H1 (cell line): ENCODE measurements at regions not wholly inside any gene's neighbourhood (a gene's known extent, or its start where the extent isn't known, plus 50 kb on each side); places are given as distances from the start of the nearest gene placed in this dataset.

Experiments
- CTCF ChIA-PET: fragments of 300-600 bp; sonication (Branson Sonifier 250); formaldehyde crosslinking; loops from one replicate; lab custom pipeline; 2021; ENCODE audit not compliant: partially characterized antibody; lab: Charles Lee
- POLR2A ChIA-PET: fragments of 300-600 bp; sonication (Branson Sonifier 250); formaldehyde crosslinking; loops from one replicate; lab custom pipeline; 2021; ENCODE audit warnings: inconsistent platforms; ENCODE audit not compliant: partially characterized antibody; lab: Charles Lee
- DNase-seq, 2 experiments: peaks; one replicate each; pipeline versions ENCODE4 v3.0.0 to v3.0.0-alpha.2; 2010 to 2022; ENCODE audit warnings: low spot score in 2 of 2, low read depth in 1 of 2, mixed read lengths in 1 of 2
- FAIRE-seq: peaks from 2 replicates; lab custom pipeline; 2011; peaks lifted over from hg19 to GRCh38; lab: Jason Lieb, UNC
- H2AFZ ChIP-seq: 2 replicates; pipeline ENCODE4 v1.8.1; 2012; ENCODE audit warnings: low read length, inconsistent platforms
- H2AK5ac ChIP-seq: 2 replicates; pipeline ENCODE4 v1.6.1; 2013; ENCODE audit warnings: low read depth, low read length
- H2BK120ac ChIP-seq: replicated peaks from 2 replicates; pipeline ENCODE3; 2013; ENCODE audit warnings: low read depth, low read length, inconsistent platforms
- H2BK12ac ChIP-seq: 2 replicates; pipeline ENCODE4 v1.6.1; 2013; ENCODE audit warnings: low read depth, low read length
- H2BK15ac ChIP-seq: 2 replicates; pipeline ENCODE4 v1.6.1; 2013; ENCODE audit warnings: low read length
- H2BK20ac ChIP-seq: 2 replicates; pipeline ENCODE4 v1.6.1; 2013; ENCODE audit warnings: low read length
- H2BK5ac ChIP-seq: 2 replicates; pipeline ENCODE4 v1.6.1; 2013; ENCODE audit warnings: low read depth, low read length
- H3K14ac ChIP-seq: 2 replicates; pipeline ENCODE4 v1.6.1; 2013; ENCODE audit warnings: inconsistent platforms; ENCODE audit not compliant: insufficient read length
- H3K18ac ChIP-seq: 2 replicates; pipeline ENCODE4 v1.6.1; 2013; ENCODE audit warnings: low read length; ENCODE audit errors: extremely low read depth
- H3K23ac ChIP-seq: 2 replicates; pipeline ENCODE4 v1.6.1; 2013; ENCODE audit warnings: inconsistent platforms; ENCODE audit not compliant: insufficient read length
- H3K23me2 ChIP-seq: 2 replicates; pipeline ENCODE4 v1.6.1; 2013; ENCODE audit warnings: low read depth, low read length
- H3K27ac ChIP-seq: 2 replicates; pipeline ENCODE4 v1.6.1; 2011; ENCODE audit warnings: low read depth, low read length, inconsistent platforms
- H3K27me3 ChIP-seq, 4 experiments: replicated peaks in 1 of 4; 1 replicate in 1 of 4; 2 replicates in 3 of 4; pipeline versions ENCODE4 v1.6.1 to v1.8.1; 2011 to 2013; ENCODE audit warnings: low read length in 3 of 4, mild to moderate bottlenecking in 3 of 4, inconsistent platforms in 2 of 4, mixed read lengths in 2 of 4, moderate library complexity in 1 of 4; ENCODE audit not compliant: control insufficient read depth in 3 of 4, insufficient read depth in 3 of 4; ENCODE audit errors: extremely low read depth in 1 of 4
- H3K36me3 ChIP-seq, 4 experiments: 2 replicates each; pipeline versions ENCODE4 v1.6.1 to v1.8.1; 2011 to 2013; ENCODE audit warnings: mild to moderate bottlenecking in 4 of 4, low read length in 3 of 4, moderate library complexity in 2 of 4, control low read depth in 1 of 4, inconsistent platforms in 1 of 4; ENCODE audit not compliant: insufficient read depth in 4 of 4, control insufficient read depth in 2 of 4
- H3K4ac ChIP-seq: replicated peaks from 2 replicates; pipeline ENCODE3; 2013; ENCODE audit warnings: low read length, low read depth, mixed read lengths, inconsistent platforms; ENCODE audit not compliant: insufficient read length
- H3K4me1 ChIP-seq, 4 experiments: replicated peaks in 1 of 4; 1 replicate in 1 of 4; 2 replicates in 3 of 4; pipeline versions ENCODE4 v1.6.1 to v1.8.1; 2011 to 2013; ENCODE audit warnings: low read length in 3 of 4, inconsistent platforms in 2 of 4, mixed read lengths in 1 of 4; ENCODE audit not compliant: insufficient read depth in 4 of 4, control insufficient read depth in 3 of 4
- H3K4me2 ChIP-seq, 2 experiments: 2 replicates each; pipeline versions ENCODE4 v1.6.1 to v1.8.1; 2011 to 2013; ENCODE audit warnings: low read depth in 2 of 2, low read length in 2 of 2, control low read depth in 1 of 2, inconsistent platforms in 1 of 2, mild to moderate bottlenecking in 1 of 2; ENCODE audit not compliant: insufficient read depth in 1 of 2
- H3K4me3 ChIP-seq, 4 experiments: fragments of 200-600, 300-600 bp in 1 of 4; sonication (generic), shearing (Covaris generic), sonication (Bioruptor Twin) in 1 of 4; 2 replicates each; pipeline versions ENCODE4 v1.5.1 to v1.8.1; 2011 to 2016; ENCODE audit warnings: low read length in 4 of 4, low read depth in 3 of 4, control low read depth in 2 of 4, inconsistent platforms in 2 of 4, mild to moderate bottlenecking in 2 of 4, mixed read lengths in 1 of 4, moderate library complexity in 1 of 4; ENCODE audit not compliant: insufficient read depth in 2 of 4; ENCODE audit errors: extremely low read depth in 1 of 4
- H3K56ac ChIP-seq: replicated peaks from 2 replicates; pipeline ENCODE3; 2013; ENCODE audit warnings: low read depth, mild to moderate bottlenecking, mixed read lengths, low read length, inconsistent platforms; ENCODE audit not compliant: insufficient read length
- H3K79me1 ChIP-seq: 2 replicates; pipeline ENCODE4 v1.6.1; 2013; ENCODE audit warnings: low read depth, low read length, control low read depth
- H3K79me2 ChIP-seq, 2 experiments: 2 replicates each; pipeline versions ENCODE4 v1.6.1 to v1.8.1; 2012 to 2013; ENCODE audit warnings: low read length in 2 of 2, mild to moderate bottlenecking in 2 of 2, inconsistent platforms in 1 of 2; ENCODE audit not compliant: insufficient read depth in 2 of 2, control insufficient read depth in 1 of 2
- H3K9ac ChIP-seq, 4 experiments: replicated peaks in 1 of 4; 1 replicate in 1 of 4; 2 replicates in 3 of 4; pipeline versions ENCODE4 v1.6.1 to v1.8.1; 2011 to 2013; ENCODE audit warnings: low read depth in 3 of 4, low read length in 3 of 4, control low read depth in 2 of 4, mild to moderate bottlenecking in 2 of 4, moderate library complexity in 2 of 4, inconsistent platforms in 1 of 4; ENCODE audit errors: extremely low read depth in 1 of 4
- H3K9me3 ChIP-seq, 2 experiments: 2 replicates each; pipeline versions ENCODE4 v1.6.1 to v1.8.1; 2012 to 2013; ENCODE audit warnings: mild to moderate bottlenecking in 2 of 2, moderate library complexity in 2 of 2, control low read depth in 1 of 2, inconsistent platforms in 1 of 2, low read depth in 1 of 2, low read length in 1 of 2, mixed read lengths in 1 of 2; ENCODE audit not compliant: insufficient read depth in 2 of 2
- H4K20me1 ChIP-seq, 2 experiments: replicated peaks in 1 of 2; 2 replicates each; pipeline versions ENCODE3 to v1.8.1; 2011 to 2013; ENCODE audit warnings: inconsistent platforms in 2 of 2, low read length in 2 of 2, mild to moderate bottlenecking in 1 of 2; ENCODE audit not compliant: insufficient read depth in 2 of 2, control insufficient read depth in 1 of 2
- H4K5ac ChIP-seq: 2 replicates; pipeline ENCODE4 v1.6.1; 2013; ENCODE audit warnings: low read length, low read depth, mixed read lengths, inconsistent platforms; ENCODE audit not compliant: insufficient read length
- H4K8ac ChIP-seq: 2 replicates; pipeline ENCODE4 v1.8.0; 2013; ENCODE audit warnings: mild to moderate bottlenecking, moderate library complexity, low read length, inconsistent platforms; ENCODE audit not compliant: insufficient read depth; ENCODE audit errors: extremely low read depth
- H4K91ac ChIP-seq: replicated peaks from 2 replicates; pipeline ENCODE3; 2013; ENCODE audit warnings: low read length, mixed read lengths, inconsistent platforms; ENCODE audit not compliant: insufficient read length
- ATF2 ChIP-seq: IDR thresholded peaks from 2 replicates; pipeline ENCODE4 v1.6.1; 2012; ENCODE audit warnings: low read length, inconsistent platforms
- ATF3 ChIP-seq: IDR thresholded peaks from 2 replicates; pipeline ENCODE4 v1.6.1; 2011; ENCODE audit warnings: low read depth, mild to moderate bottlenecking, low read length; ENCODE audit not compliant: insufficient read depth
- CEBPB ChIP-seq: IDR thresholded peaks from 2 replicates; pipeline ENCODE4 v1.6.1; 2012; ENCODE audit warnings: low read depth, low read length
- CHD1 ChIP-seq: IDR thresholded peaks from 2 replicates; pipeline ENCODE4 v1.6.1; 2012; ENCODE audit warnings: low read depth, low read length, improper control_type of control experiment
- EGR1 ChIP-seq: IDR thresholded peaks from 2 replicates; pipeline ENCODE4 v1.6.1; 2011; ENCODE audit warnings: low read depth, low read length, borderline replicate concordance
- EP300 ChIP-seq, 2 experiments: IDR thresholded peaks; 1 replicate in 1 of 2; 2 replicates in 1 of 2; pipeline ENCODE4 v1.6.1; 2011 to 2012; ENCODE audit warnings: low read depth in 2 of 2, low read length in 2 of 2, mild to moderate bottlenecking in 2 of 2, borderline replicate concordance in 1 of 2, inconsistent platforms in 1 of 2, moderate library complexity in 1 of 2
- HDAC2 ChIP-seq, 2 experiments: fragments of 300-600 bp in 1 of 2; sonication (generic) in 1 of 2; IDR thresholded peaks; 2 replicates each; pipeline ENCODE4 v1.6.1; 2011 to 2012; ENCODE audit warnings: low read depth in 2 of 2, low read length in 2 of 2, mild to moderate bottlenecking in 2 of 2, moderate library complexity in 2 of 2, borderline replicate concordance in 1 of 2, inconsistent platforms in 1 of 2
- POU5F1 ChIP-seq: IDR thresholded peaks from 2 replicates; pipeline ENCODE4 v1.6.1; 2011; ENCODE audit warnings: low read depth, mild to moderate bottlenecking, low read length, moderate library complexity
- RBBP5 ChIP-seq: IDR thresholded peaks from 2 replicates; pipeline ENCODE4 v1.7.1; 2012; ENCODE audit warnings: low read depth, mild to moderate bottlenecking, inconsistent platforms, low read length, moderate library complexity, borderline replicate concordance
- RXRA ChIP-seq: IDR thresholded peaks from 2 replicates; pipeline ENCODE4 v1.6.1; 2011; ENCODE audit warnings: low read depth, mild to moderate bottlenecking, low read length, moderate library complexity; ENCODE audit not compliant: insufficient read depth
- SIRT6 ChIP-seq: IDR thresholded peaks from one replicate; pipeline ENCODE4 v1.7.1; 2012; ENCODE audit warnings: low read length, inconsistent platforms
- SUZ12 ChIP-seq: fragments of 200-600 bp; sonication (generic); IDR thresholded peaks from 2 replicates; pipeline ENCODE4 v1.6.1; 2012; ENCODE audit warnings: mild to moderate bottlenecking, inconsistent platforms, low read length, moderate library complexity, mixed read lengths
- TEAD4 ChIP-seq: IDR thresholded peaks from 2 replicates; pipeline ENCODE4 v1.6.1; 2012; ENCODE audit warnings: low read depth, low read length, inconsistent platforms, mixed read lengths
- ZNF274 ChIP-seq: IDR thresholded peaks from 2 replicates; pipeline ENCODE4 v1.7.0; 2012; ENCODE audit warnings: low read length, borderline replicate concordance; ENCODE audit errors: extremely low read depth

- Histone ChIP-seq H3K4me1 (no peaks in the 10 kb centered on the region), H2BK12ac (no peak overlapping the region), H3K4me3 (no peak overlapping the region), H3K27me3 (no peaks in the 10 kb centered on the region), H2BK20ac (no peak overlapping the region), H4K5ac (no peak overlapping the region), H3K23me2 (no peaks in the 10 kb centered on the region), H4K8ac (no peak overlapping the region), H3K79me1 (no peaks in the 10 kb centered on the region), H2AFZ (no peak overlapping the region), H3K4me2 (no peak overlapping the region), H2BK15ac (no peak overlapping the region), H3K36me3 (no peaks in the 10 kb centered on the region), H2BK5ac (no peak overlapping the region), H3K9me3 (no peaks in the 10 kb centered on the region), H4K91ac (no peak overlapping the region), H3K9ac (no peak overlapping the region), H3K27ac (no peak overlapping the region), H2BK120ac (no peak overlapping the region), H4K20me1 (no peaks in the 10 kb centered on the region), H3K18ac (no peak overlapping the region), H3K4ac (no peak overlapping the region), H3K56ac (no peak overlapping the region), H3K23ac (no peak overlapping the region), H3K79me2 (no peaks in the 10 kb centered on the region), H2AK5ac (no peak overlapping the region), H3K14ac (no peak overlapping the region)
- DNase-seq (no peak), FAIRE-seq (no peak)
- ChIA-PET CTCF (no interaction called here), POLR2A (no interaction called here)
- no peak for TF ChIP-seq CHD1
- TF ChIP-seq ATF3: no peak
- TF ChIP-seq RBBP5: no peak
- TF ChIP-seq EGR1: no peak
- TF ChIP-seq HDAC2 (IDR thresholded peaks at IDR 0.05; ENCODE audit: borderline replicate concordance in 1 of 2, low read depth in 2 of 2, low read length in 2 of 2): no peak
- TF ChIP-seq RXRA: no peak
- no peak for TF ChIP-seq TEAD4
- no peak for TF ChIP-seq ZNF274
- TF ChIP-seq SIRT6: no peak
- no peak for TF ChIP-seq POU5F1
- no peak for TF ChIP-seq ATF2
- TF ChIP-seq SUZ12: no peak
- TF ChIP-seq EP300 (IDR thresholded peaks at IDR 0.05; ENCODE audit: borderline replicate concordance in 1 of 2, low read depth in 2 of 2, low read length in 2 of 2): no peak
- no peak for TF ChIP-seq CEBPB
These were observed 281.7 kb downstream of the PPP1R2C start for GRCh38 chrX:42496239-42496638.
